Parathyroid adenoma (tissue), 2 donors: ENCODE measurements at regions not wholly inside any gene's neighbourhood (a gene's known extent, or its start where the extent isn't known, plus 50 kb on each side); places are given as distances from the start of the nearest gene placed in this dataset.

ENCODE experiments used
- H2AFZ ChIP-seq: fragments of 300-600 bp; sonication (generic); one replicate; pipeline ENCODE4 v1.7.0; 2017; ENCODE audit warnings: antibody characterized with exemption, mild to moderate bottlenecking
- H3K27ac ChIP-seq: fragments of 300-600 bp; sonication (generic); one replicate; pipeline ENCODE4 v1.7.0; 2017
- H3K27me3 ChIP-seq: fragments of 300-600 bp; sonication (generic); one replicate; pipeline ENCODE4 v1.7.0; 2017; ENCODE audit warnings: low read length; ENCODE audit not compliant: control insufficient read depth, insufficient read depth
- H3K36me3 ChIP-seq: fragments of 300-600 bp; sonication (generic); one replicate; pipeline ENCODE4 v1.7.0; 2017; ENCODE audit warnings: low read length; ENCODE audit not compliant: control insufficient read depth, insufficient read depth
- H3K4me1 ChIP-seq: fragments of 300-600 bp; sonication (generic); one replicate; pipeline ENCODE4 v1.7.0; 2017; ENCODE audit warnings: control low read depth
- H3K4me2 ChIP-seq: fragments of 300-600 bp; sonication (generic); one replicate; pipeline ENCODE4 v1.7.0; 2017; ENCODE audit warnings: low read length
- H3K4me3 ChIP-seq: fragments of 300-600 bp; sonication (generic); one replicate; pipeline ENCODE4 v1.7.0; 2017; ENCODE audit warnings: low read depth, low read length
- H3K79me2 ChIP-seq: fragments of 300-600 bp; sonication (generic); one replicate; pipeline ENCODE4 v1.7.0; 2017; ENCODE audit warnings: control low read depth
- H3K9ac ChIP-seq: fragments of 300-600 bp; sonication (generic); one replicate; pipeline ENCODE4 v1.7.0; 2017; ENCODE audit warnings: mild to moderate bottlenecking
- H3K9me3 ChIP-seq: fragments of 300-600 bp; sonication (generic); one replicate; pipeline ENCODE4 v1.7.0; 2017; ENCODE audit warnings: low read length; ENCODE audit not compliant: control insufficient read depth
- TF ChIP-seq, protein P1 (sequence below): fragments of 300-600 bp; sonication (generic); IDR thresholded peaks from one replicate; pipeline ENCODE4 v1.7.0; 2017; ENCODE audit warnings: antibody characterized with exemption, mild to moderate bottlenecking
- donor health status: primary hyperparathyroidism.

DNA sequence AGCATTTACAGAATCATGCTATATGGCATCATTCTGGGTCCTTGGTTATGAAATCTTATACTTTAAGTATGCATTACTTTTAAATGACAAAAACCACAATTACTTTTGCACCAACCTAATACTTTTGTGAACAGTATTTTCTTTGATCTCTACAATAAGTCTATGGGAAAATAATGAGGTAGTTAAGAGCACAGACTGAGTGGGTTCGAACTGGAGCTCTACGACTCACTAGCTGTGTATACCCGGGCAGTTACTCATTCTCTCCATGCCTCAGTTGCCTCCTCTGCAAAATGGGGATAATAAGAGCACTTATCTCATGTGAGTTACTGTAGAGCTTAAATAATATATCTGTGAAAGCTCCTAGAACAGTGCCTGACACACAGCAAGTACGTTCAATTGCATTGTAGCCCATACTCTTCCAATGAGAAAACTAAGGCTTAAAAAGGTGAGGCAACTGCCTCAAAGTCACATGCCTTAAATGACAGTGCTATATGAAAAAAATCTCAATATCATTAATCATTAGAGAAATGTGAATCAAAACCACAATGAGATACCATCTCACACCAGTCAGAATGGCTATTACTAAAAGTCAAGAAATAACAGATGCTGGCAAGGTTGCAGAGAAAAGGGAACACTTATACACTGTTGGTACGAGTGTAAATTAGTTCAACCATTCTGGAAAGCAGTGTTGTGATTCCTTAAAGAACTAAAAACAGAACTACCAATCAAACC lies 151.5 kb downstream of the CHIC2 start:
- Histone ChIP-seq H3K27me3 (no peaks in the 10 kb centered on the region), H3K9ac (no peak overlapping the region), H3K79me2 (no peaks in the 10 kb centered on the region), H3K4me1 (no peaks in the 10 kb centered on the region), H2AFZ (no peak overlapping the region), H3K27ac (no peak overlapping the region), H3K36me3 (no peaks in the 10 kb centered on the region), H3K9me3 (no peaks in the 10 kb centered on the region), H3K4me2 (no peak overlapping the region), H3K4me3 (no peak overlapping the region)
- TF ChIP-seq, protein P1, sequence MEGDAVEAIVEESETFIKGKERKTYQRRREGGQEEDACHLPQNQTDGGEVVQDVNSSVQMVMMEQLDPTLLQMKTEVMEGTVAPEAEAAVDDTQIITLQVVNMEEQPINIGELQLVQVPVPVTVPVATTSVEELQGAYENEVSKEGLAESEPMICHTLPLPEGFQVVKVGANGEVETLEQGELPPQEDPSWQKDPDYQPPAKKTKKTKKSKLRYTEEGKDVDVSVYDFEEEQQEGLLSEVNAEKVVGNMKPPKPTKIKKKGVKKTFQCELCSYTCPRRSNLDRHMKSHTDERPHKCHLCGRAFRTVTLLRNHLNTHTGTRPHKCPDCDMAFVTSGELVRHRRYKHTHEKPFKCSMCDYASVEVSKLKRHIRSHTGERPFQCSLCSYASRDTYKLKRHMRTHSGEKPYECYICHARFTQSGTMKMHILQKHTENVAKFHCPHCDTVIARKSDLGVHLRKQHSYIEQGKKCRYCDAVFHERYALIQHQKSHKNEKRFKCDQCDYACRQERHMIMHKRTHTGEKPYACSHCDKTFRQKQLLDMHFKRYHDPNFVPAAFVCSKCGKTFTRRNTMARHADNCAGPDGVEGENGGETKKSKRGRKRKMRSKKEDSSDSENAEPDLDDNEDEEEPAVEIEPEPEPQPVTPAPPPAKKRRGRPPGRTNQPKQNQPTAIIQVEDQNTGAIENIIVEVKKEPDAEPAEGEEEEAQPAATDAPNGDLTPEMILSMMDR: no peak

DNA sequence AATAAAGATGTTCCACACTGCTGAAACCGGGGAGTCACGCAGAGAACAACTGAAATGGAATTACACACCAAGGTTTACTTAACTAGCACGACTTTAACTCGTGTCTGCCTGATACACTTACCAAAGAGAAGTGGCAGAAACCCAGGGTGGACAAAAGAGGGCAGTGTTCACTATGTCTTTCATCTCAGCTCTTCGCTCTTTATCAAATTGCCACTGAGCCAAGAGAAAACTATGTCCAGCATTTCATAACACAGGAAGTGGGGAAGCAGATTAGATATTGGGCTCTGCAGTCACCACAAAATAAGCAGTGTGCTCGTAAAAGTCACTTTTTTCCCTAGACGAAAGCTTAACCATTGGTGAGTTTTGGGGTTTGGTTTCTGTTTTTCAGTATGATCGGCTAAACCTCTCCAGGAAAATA lies 155.7 kb downstream of the CHIC2 start:
- H3K9me3 ChIP-seq: no peaks in the 10 kb centered on the region
- no peaks in the 10 kb centered on the region for H3K36me3 ChIP-seq
- H3K4me3 ChIP-seq: no peak overlapping the region
- peak overlapping the region; percentile 36 for H3K4me2 ChIP-seq
- no peaks in the 10 kb centered on the region for H3K79me2 ChIP-seq
- H3K4me1 ChIP-seq: no peaks in the 10 kb centered on the region
- TF ChIP-seq, protein P1: peak; percentile 47
- no peak overlapping the region for H3K9ac ChIP-seq
- H3K27me3 ChIP-seq: no peaks in the 10 kb centered on the region
- peak overlapping the region; percentile 18 for H2AFZ ChIP-seq
- no peak overlapping the region for H3K27ac ChIP-seq

DNA sequence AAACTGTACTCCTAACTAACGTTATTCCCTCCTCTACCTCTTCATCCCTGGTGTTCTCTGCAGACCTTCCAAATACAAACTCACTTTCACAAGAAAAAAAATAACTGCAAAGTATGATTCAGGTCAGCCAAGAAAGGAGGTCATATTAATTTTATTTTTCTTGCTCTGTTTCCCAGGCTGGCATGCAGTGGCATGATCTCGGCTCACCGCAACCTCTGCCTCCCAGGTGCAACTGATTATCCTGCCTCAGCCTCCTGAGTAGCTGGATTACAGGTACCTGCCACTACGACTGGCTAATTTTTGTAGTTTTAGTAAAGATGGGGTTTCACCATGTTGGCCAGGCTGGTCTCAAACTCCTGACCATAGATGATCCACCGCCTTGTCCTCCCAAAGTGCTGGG lies 156.6 kb downstream of the CHIC2 start:
- Histone ChIP-seq H3K79me2 (no peaks in the 10 kb centered on the region), H2AFZ (no peak overlapping the region), H3K27ac (no peak overlapping the region), H3K27me3 (no peaks in the 10 kb centered on the region), H3K4me1 (no peaks in the 10 kb centered on the region), H3K4me3 (no peak overlapping the region), H3K4me2 (no peak overlapping the region), H3K36me3 (no peaks in the 10 kb centered on the region), H3K9me3 (no peaks in the 10 kb centered on the region), H3K9ac (no peak overlapping the region)
- TF ChIP-seq, protein P1: no peak

DNA sequence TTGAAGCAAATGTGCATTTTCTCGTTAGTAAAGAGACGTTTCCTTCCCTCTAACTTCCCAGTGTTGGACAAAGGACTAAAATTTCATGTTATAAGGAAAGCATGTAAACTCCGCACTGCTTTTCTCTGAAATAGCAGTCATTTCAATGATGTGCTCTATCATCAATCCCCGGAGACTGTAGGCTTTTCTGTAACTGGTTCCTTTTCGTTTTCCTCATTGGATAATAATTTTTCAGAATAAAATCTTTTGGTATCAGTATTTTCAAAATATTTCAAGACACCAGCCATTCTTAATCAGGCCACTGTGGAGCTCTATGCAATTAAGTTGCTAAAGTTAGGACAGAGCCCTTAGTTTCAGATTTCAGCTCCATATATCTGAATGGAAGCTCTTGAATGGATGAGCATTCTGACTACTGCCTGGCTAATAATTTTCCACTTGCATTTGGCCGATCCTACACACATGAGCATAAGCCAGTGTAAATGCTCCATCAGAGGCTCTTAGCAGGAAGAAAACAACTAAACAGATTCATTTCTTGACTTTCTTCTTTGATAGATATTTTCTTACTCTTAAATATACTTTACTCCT lies 157.7 kb downstream of the CHIC2 start:
- H3K4me2 ChIP-seq: no peak overlapping the region
- no peak overlapping the region for H3K9ac ChIP-seq
- no peaks in the 10 kb centered on the region for H3K27me3 ChIP-seq
- H3K9me3 ChIP-seq: no peaks in the 10 kb centered on the region
- no peaks in the 10 kb centered on the region for H3K36me3 ChIP-seq
- H3K4me1 ChIP-seq: no peaks in the 10 kb centered on the region
- TF ChIP-seq, protein P1: no peak
- no peaks in the 10 kb centered on the region for H3K79me2 ChIP-seq
- H2AFZ ChIP-seq: no peak overlapping the region
- no peak overlapping the region for H3K4me3 ChIP-seq
- no peak overlapping the region for H3K27ac ChIP-seq
